Neural cell (in vitro differentiated cells): ENCODE measurements at regions not wholly inside any gene's neighbourhood (a gene's known extent, or its start where the extent isn't known, plus 50 kb on each side); places are given as distances from the start of the nearest gene placed in this dataset.

Source experiments
- H2AFZ ChIP-seq: fragments of 200-600, 300-800 bp; sonication (generic), shearing (Covaris generic); 2 replicates; pipeline ENCODE4 v1.6.0; 2014; ENCODE audit warnings: low read depth, mild to moderate bottlenecking, antibody characterized with exemption, low read length, moderate library complexity
- H3F3A ChIP-seq: fragments of 200-600 bp; shearing (Covaris generic); 2 replicates; pipeline ENCODE4 v1.6.1; 2016; ENCODE audit warnings: mild to moderate bottlenecking, moderate library complexity, mixed read lengths, antibody characterized with exemption, low read length; ENCODE audit not compliant: insufficient read depth, poor library complexity, severe bottlenecking
- H3K27ac ChIP-seq: fragments of 200-600, 300-800 bp; sonication (generic), shearing (Covaris generic); 2 replicates; pipeline ENCODE4 v1.5.1; 2014; ENCODE audit warnings: mild to moderate bottlenecking, low read length, moderate library complexity
- H3K27me3 ChIP-seq: fragments of 300-800, 200-600 bp; sonication (generic), shearing (Covaris generic); 2 replicates; pipeline ENCODE4 v1.6.0; 2014; ENCODE audit warnings: mild to moderate bottlenecking, low read depth, low read length, moderate library complexity; ENCODE audit not compliant: insufficient read depth
- H3K36me3 ChIP-seq: fragments of 300-800, 200-600 bp; sonication (generic), shearing (Covaris generic); 2 replicates; pipeline ENCODE4 v1.5.1; 2014; ENCODE audit warnings: mild to moderate bottlenecking, antibody characterized with exemption, low read length, moderate library complexity; ENCODE audit not compliant: insufficient read depth
- H3K4me2 ChIP-seq: fragments of 300-800, 200-600 bp; sonication (generic), shearing (Covaris generic); 2 replicates; pipeline ENCODE4 v1.6.0; 2014; ENCODE audit warnings: mild to moderate bottlenecking, low read length
- H3K4me3 ChIP-seq: fragments of 300-800, 200-600 bp; sonication (generic), shearing (Covaris generic); 2 replicates; pipeline ENCODE4 v1.5.1; 2014; ENCODE audit warnings: mild to moderate bottlenecking, low read length, moderate library complexity
- H3K79me2 ChIP-seq: fragments of 200-600 bp; shearing (Covaris generic); replicated peaks from 2 replicates; pipeline ENCODE4 v1.6.0; 2014; ENCODE audit warnings: mild to moderate bottlenecking, low read length, moderate library complexity; ENCODE audit not compliant: insufficient read depth
- H3K9ac ChIP-seq: fragments of 300-800, 200-600 bp; sonication (generic), shearing (Covaris generic); 2 replicates; pipeline ENCODE4 v1.6.1; 2016; ENCODE audit warnings: mild to moderate bottlenecking, low read length, mixed read lengths
- H3K9me2 ChIP-seq: fragments of 200-600 bp; shearing (Covaris generic); 2 replicates; pipeline ENCODE4 v1.6.1; 2016; ENCODE audit warnings: mild to moderate bottlenecking, low read length, mixed read lengths; ENCODE audit not compliant: insufficient read depth
- H3K9me3 ChIP-seq: fragments of 200-600, 300-800 bp; sonication (generic), shearing (Covaris generic); 2 replicates; pipeline ENCODE4 v1.6.1; 2016; ENCODE audit warnings: mild to moderate bottlenecking, mixed run types, low read length, moderate library complexity, mixed read lengths
- H4K20me1 ChIP-seq: fragments of 200-600 bp; shearing (Covaris generic); 2 replicates; pipeline ENCODE4 v1.6.1; 2016; ENCODE audit warnings: mild to moderate bottlenecking, mixed run types; ENCODE audit not compliant: insufficient read depth
- CTCF ChIP-seq: fragments of 450-650 bp; IDR thresholded peaks from 2 replicates; pipeline ENCODE4 v1.5.1; 2014; ENCODE audit warnings: antibody characterized with exemption, mild to moderate bottlenecking, moderate library complexity; ENCODE audit not compliant: poor library complexity, severe bottlenecking
- EP300 ChIP-seq: fragments of 450-650 bp; conservative IDR thresholded peaks from 2 replicates; pipeline ENCODE4 v1.6.1; 2014; ENCODE audit warnings: antibody characterized with exemption, mild to moderate bottlenecking, moderate library complexity; ENCODE audit not compliant: poor library complexity, severe bottlenecking
- EZH2 ChIP-seq: fragments of 200-600, 300-800 bp; shearing (Covaris generic), sonication (generic); IDR thresholded peaks from 2 replicates; pipeline ENCODE4 v1.6.1; 2014; ENCODE audit warnings: antibody characterized with exemption, low read length, borderline replicate concordance, mild to moderate bottlenecking; ENCODE audit not compliant: insufficient read depth, poor library complexity, severe bottlenecking
- MXI1 ChIP-seq: fragments of 450-650 bp; conservative IDR thresholded peaks from 2 replicates; pipeline ENCODE4 v1.6.1; 2014; ENCODE audit warnings: antibody characterized with exemption, mild to moderate bottlenecking; ENCODE audit not compliant: poor library complexity, severe bottlenecking
- POLR2AphosphoS5 ChIP-seq: IDR thresholded peaks from 2 replicates; pipeline ENCODE4 v1.6.1; 2012
- RAD21 ChIP-seq: fragments of 450-650 bp; conservative IDR thresholded peaks from 2 replicates; pipeline ENCODE4 v1.6.1; 2014; ENCODE audit warnings: antibody characterized with exemption, mild to moderate bottlenecking, moderate library complexity
- REST ChIP-seq: IDR thresholded peaks from 2 replicates; pipeline ENCODE4 v1.6.1; 2012; ENCODE audit warnings: borderline replicate concordance
- SMC3 ChIP-seq: fragments of 450-650 bp; conservative IDR thresholded peaks from 2 replicates; pipeline ENCODE4 v1.6.1; 2014; ENCODE audit warnings: antibody characterized with exemption, mild to moderate bottlenecking, moderate library complexity; ENCODE audit not compliant: poor library complexity
- TAF1 ChIP-seq: IDR thresholded peaks from 2 replicates; pipeline ENCODE4 v1.6.1; 2012; ENCODE audit warnings: low read depth

- Histone ChIP-seq H3K27ac (no peak overlapping the region), H2AFZ (no peak overlapping the region), H3K4me3 (no peak overlapping the region), H3K27me3 (no peaks in the 10 kb centered on the region), H4K20me1 (no peaks in the 10 kb centered on the region), H3K9me3 (no peaks in the 10 kb centered on the region), H3F3A (no peaks in the 10 kb centered on the region), H3K9me2 (no peaks in the 10 kb centered on the region), H3K36me3 (no peaks in the 10 kb centered on the region), H3K4me2 (no peak overlapping the region), H3K79me2 (no peaks in the 10 kb centered on the region), H3K9ac (no peak overlapping the region)
- TF ChIP-seq EZH2 (no peak), MXI1 (no peak), POLR2AphosphoS5 (no peak), CTCF (no peak), SMC3 (no peak), EP300 (no peak), TAF1 (no peak), REST (no peak), RAD21 (no peak)
Observed at GRCh38 chr13:40087091-40088002, 431.9 kb downstream of the COG6 start.

- no peak overlapping the region for H2AFZ ChIP-seq
- H3K36me3 ChIP-seq: no peaks in the 10 kb centered on the region
- no peak for TF ChIP-seq REST
- TF ChIP-seq SMC3: no peak
- no peak for TF ChIP-seq MXI1
- no peak for TF ChIP-seq POLR2AphosphoS5
- no peak for TF ChIP-seq EZH2
- no peaks in the 10 kb centered on the region for H3K9me2 ChIP-seq
- H3F3A ChIP-seq: no peaks in the 10 kb centered on the region
- no peaks in the 10 kb centered on the region for H3K27me3 ChIP-seq
- no peak overlapping the region for H3K9ac ChIP-seq
- no peaks in the 10 kb centered on the region for H4K20me1 ChIP-seq
- H3K4me3 ChIP-seq: no peak overlapping the region
- no peak overlapping the region for H3K4me2 ChIP-seq
- no peak overlapping the region for H3K27ac ChIP-seq
- H3K79me2 ChIP-seq: no peaks in the 10 kb centered on the region
- H3K9me3 ChIP-seq: no peaks in the 10 kb centered on the region
Observed at GRCh38 chr13:40094056-40094455, 438.6 kb downstream of the COG6 start.
